Psoas muscle (tissue), 7 donors: ENCODE measurements at regions not wholly inside any gene's neighbourhood (a gene's known extent, or its start where the extent isn't known, plus 50 kb on each side); places are given as distances from the start of the nearest gene placed in this dataset.
A peak's percentile ranks its signal among the peaks of the same experiment; 100 is the strongest.

Experiments used
- ATAC-seq, 4 donors: fragments of 200-7000 bp; cut with Tn5 transposase; one replicate each; pipeline ENCODE4 v1.9.1; 2020; ENCODE audit warnings: moderate library complexity in 3 of 4, mild to moderate bottlenecking in 2 of 4
- DNase-seq, 2 donors: peaks; one replicate each; pipeline ENCODE4 v3.0.0-alpha.2; 2020
- H3K27ac ChIP-seq: fragments of 200-600 bp; one replicate; pipeline ENCODE4 v1.8.0; 2022
- H3K27me3 ChIP-seq, 3 donors: fragments of 200-600 bp in 1 of 3; one replicate each; pipeline versions ENCODE4 v1.6.1 to v1.8.0; 2013 to 2022; ENCODE audit warnings: low read length in 2 of 3, mild to moderate bottlenecking in 2 of 3, moderate library complexity in 1 of 3; ENCODE audit not compliant: insufficient read depth in 3 of 3
- H3K36me3 ChIP-seq, 2 donors: fragments of 200-600 bp in 1 of 2; one replicate each; pipeline versions ENCODE4 v1.6.1 to v1.8.0; 2013 to 2022; ENCODE audit warnings: low read depth in 1 of 2, mild to moderate bottlenecking in 1 of 2, moderate library complexity in 1 of 2; ENCODE audit not compliant: insufficient read depth in 1 of 2
- H3K4me1 ChIP-seq: fragments of 200-600 bp; one replicate; pipeline ENCODE4 v1.8.0; 2022
- H3K4me3 ChIP-seq: fragments of 200-600 bp; one replicate; pipeline ENCODE4 v1.8.0; 2022; ENCODE audit warnings: mild to moderate bottlenecking
- H3K9me3 ChIP-seq: fragments of 200-600 bp; one replicate; pipeline ENCODE4 v1.8.0; 2022
- CTCF ChIP-seq: fragments of 200-600 bp; IDR thresholded peaks from one replicate; pipeline ENCODE4 v1.8.0; 2022; ENCODE audit warnings: antibody characterized with exemption
- whole genome bisulfite sequencing, 3 donors: extraction: QIAGEN DNeasy Blood & Tissue Kit; methylation state at CpG; one replicate each; pipeline versions ENCODE4 v1.1.6 to v1.1.7; 2013; 5-methylcytosine and 5-hydroxymethylcytosine counted together
- intact Hi-C, 2 donors: fragments of 100-400 bp; cut with DNase I; formaldehyde crosslinking; loops; one replicate each; pipeline versions ENCODE4 v1.11.0 to v1.14.2; 2022
- donor health status: healthy with polysubstance abuse.
- donor health status: DM: no; HTN: no; CAD: no; lungs with moderate emphysema.
- donor health status: Bipolar disorder and iron deficiency.
- donor health status: healthy.
- donor health status: DM: yes; HTN: yes; CAD: no.
- donor health status: DM: no; HTN: no; CAD: no.
- donor health status: DM: yes; HTN: yes; CAD: no.

GRCh38 chr5:143870362-143870761, 58.4 kb downstream of the HMHB1 start:
- Histone ChIP-seq H3K4me3 (no peak overlapping the region), H3K4me1 (peaks cover 22% of the 10 kb centered on the region), H3K27ac (no peak overlapping the region), H3K9me3 (no peaks in the 10 kb centered on the region), H3K27me3 (no peaks in the 10 kb centered on the region), H3K36me3 (no peaks in the 10 kb centered on the region)
- intact Hi-C loops = no loop called here
- DNase-seq (no peak), ATAC-seq (no peak)
- WGBS, 3 donors = 94 to 100% (median 97%) methylated on average over 1 of the region's 1 CpG
- no peak for TF ChIP-seq CTCF

GRCh38 chr5:143870871-143871632, 59.1 kb downstream of the HMHB1 start:
- no peaks in the 10 kb centered on the region for H3K9me3 ChIP-seq
- H3K36me3 ChIP-seq = no peaks in the 10 kb centered on the region
- H3K27me3 ChIP-seq = no peaks in the 10 kb centered on the region
- peaks cover 16% of the 10 kb centered on the region for H3K4me1 ChIP-seq
- intact Hi-C loops = no loop called here
- ATAC-seq (no peak), DNase-seq (no peak)
- H3K4me3 ChIP-seq = no peak overlapping the region
- WGBS, 3 donors = 76 to 95% (median 81%) methylated on average over 5 of the region's 5 CpGs
- TF ChIP-seq CTCF = no peak
- H3K27ac ChIP-seq = no peak overlapping the region

DNA sequence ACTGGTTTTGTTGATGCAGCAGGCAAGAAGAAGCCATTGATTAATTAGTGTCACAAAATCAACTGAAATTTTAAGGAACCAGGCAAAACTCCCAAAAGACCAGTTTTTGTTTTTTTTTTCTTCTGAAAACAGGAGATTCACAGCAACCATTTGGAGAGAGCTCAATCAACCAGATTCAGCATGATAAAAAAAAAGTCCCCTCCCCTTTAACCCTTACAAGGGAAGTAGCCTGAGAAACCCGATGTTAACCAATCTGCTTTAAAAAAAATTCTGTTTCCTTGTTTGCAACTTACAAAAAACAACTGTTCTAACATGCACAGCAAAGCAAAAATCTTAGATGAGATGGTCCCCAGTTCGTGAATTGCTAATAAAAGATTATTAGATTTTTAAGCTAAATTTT, 59.7 kb downstream of the HMHB1 start:
- no peak overlapping the region for H3K27ac ChIP-seq
- no peaks in the 10 kb centered on the region for H3K27me3 ChIP-seq
- DNase-seq = no peak
- H3K4me1 ChIP-seq = peaks cover 12% of the 10 kb centered on the region
- H3K4me3 ChIP-seq = no peak overlapping the region
- no peaks in the 10 kb centered on the region for H3K36me3 ChIP-seq
- TF ChIP-seq CTCF = no peak
- H3K9me3 ChIP-seq = no peaks in the 10 kb centered on the region
- intact Hi-C loops = no loop called here
- 65 to 88% (median 66%) methylated on average over 2 of the region's 2 CpGs for WGBS, 3 donors
- ATAC-seq = no peak

DNA sequence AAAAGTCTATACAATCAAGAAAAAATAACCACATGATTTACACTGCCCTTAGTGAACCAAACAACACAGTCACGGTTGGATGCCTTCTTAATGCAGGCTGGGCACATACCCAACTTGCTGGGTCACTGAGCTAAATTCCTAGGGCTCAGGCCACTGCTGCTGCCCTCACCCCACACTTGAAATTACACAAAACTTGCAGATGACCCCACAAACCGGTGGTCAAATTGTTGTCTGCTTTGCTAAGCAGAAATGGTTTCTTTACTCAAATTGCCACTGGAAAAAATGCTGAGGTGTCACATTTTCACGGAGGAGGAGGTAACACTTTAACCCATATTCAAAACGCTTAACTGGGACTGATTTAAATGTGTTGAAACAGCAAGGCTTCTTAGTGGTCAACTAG, 62.4 kb downstream of the HMHB1 start:
- WGBS, 3 donors = 18 to 35% (median 24%) methylated on average over 4 of the region's 4 CpGs
- Histone ChIP-seq H3K27me3 (no peaks in the 10 kb centered on the region), H3K4me3 (no peak overlapping the region), H3K4me1 (peaks cover 12% of the 10 kb centered on the region), H3K36me3 (no peaks in the 10 kb centered on the region), H3K27ac (no peak overlapping the region), H3K9me3 (no peaks in the 10 kb centered on the region)
- no peak for DNase-seq
- intact Hi-C loops = no loop called here
- no peak for TF ChIP-seq CTCF
- ATAC-seq = peak in 3 of 4 donors; percentile 74 to 85 (median 83)

DNA sequence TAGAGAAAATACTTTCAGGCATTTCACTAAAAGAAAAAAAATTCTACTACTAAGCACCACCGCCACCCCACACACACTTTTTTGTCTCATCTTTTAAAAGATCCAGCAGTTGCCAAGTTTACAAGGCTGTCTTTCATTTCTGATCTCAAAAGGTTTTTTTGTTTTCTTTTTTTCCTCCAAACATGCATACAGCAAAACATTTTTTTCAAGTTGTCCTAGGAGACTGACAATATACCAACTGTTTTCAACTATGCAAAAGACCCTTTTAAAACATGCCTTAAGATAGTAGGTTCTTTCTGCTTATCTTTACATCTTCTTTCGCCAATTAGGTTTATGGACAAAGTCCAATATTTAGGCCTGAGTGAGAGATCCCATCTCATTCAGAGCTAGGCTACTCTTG, 65.2 kb downstream of the HMHB1 start:
- Histone ChIP-seq H3K27ac (no peak overlapping the region), H3K27me3 (no peaks in the 10 kb centered on the region), H3K36me3 (no peaks in the 10 kb centered on the region), H3K4me3 (no peak overlapping the region), H3K4me1 (peaks cover 12% of the 10 kb centered on the region), H3K9me3 (no peaks in the 10 kb centered on the region)
- no peak for TF ChIP-seq CTCF
- no peak for DNase-seq
- no peak for ATAC-seq
- 91 to 99% (median 94%) methylated on average over 2 of the region's 2 CpGs for WGBS, 3 donors
- intact Hi-C loops = no loop called here
